Activated CD8-positive, alpha-beta T cell treated with anti-CD3 and anti-CD28 coated beads for 36 hours (primary cell): ENCODE measurements at regions not wholly inside any gene's neighbourhood (a gene's known extent, or its start where the extent isn't known, plus 50 kb on each side); places are given as distances from the start of the nearest gene placed in this dataset.

ENCODE experiments used
- ATAC-seq: fragments of 200-7000 bp; cut with Tn5 transposase; one replicate; pipeline ENCODE4 v1.10.0; 2021; ENCODE audit warnings: mild to moderate bottlenecking, moderate library complexity
- CTCF ChIA-PET: fragments of 350-600 bp; sonication (Branson Sonifier 250); formaldehyde crosslinking; loops from one replicate; lab custom pipeline; 2021; ENCODE audit warnings: antibody characterized with exemption; lab: Charles Lee
- POLR2A ChIA-PET: fragments of 350-600 bp; sonication (Branson Sonifier 250); formaldehyde crosslinking; loops from one replicate; lab custom pipeline; 2021; ENCODE audit warnings: antibody characterized with exemption; lab: Charles Lee
- DNase-seq: peaks from one replicate; pipeline ENCODE4 v3.0.0-alpha.2; 2020
- H3K27ac Mint-ChIP-seq: one replicate; pipeline ENCODE4 v1.8.0; 2021; ENCODE audit warnings: mild to moderate bottlenecking, mixed read lengths
- H3K27me3 Mint-ChIP-seq: one replicate; pipeline ENCODE4 v1.8.0; 2021; ENCODE audit warnings: mixed read lengths
- H3K36me3 Mint-ChIP-seq: one replicate; pipeline ENCODE4 v1.8.0; 2021; ENCODE audit warnings: low read depth, mixed read lengths
- H3K4me1 Mint-ChIP-seq: one replicate; pipeline ENCODE4 v1.8.0; 2021; ENCODE audit warnings: low read depth, mixed read lengths
- H3K4me3 Mint-ChIP-seq: one replicate; pipeline ENCODE4 v1.8.0; 2021; ENCODE audit warnings: mild to moderate bottlenecking, moderate library complexity, mixed read lengths
- H3K9me3 Mint-ChIP-seq: one replicate; pipeline ENCODE4 v1.8.0; 2021; ENCODE audit warnings: mixed read lengths
- intact Hi-C: fragments of 100-400 bp; cut with micrococcal nuclease; formaldehyde crosslinking; loops from one replicate; pipeline ENCODE4 v1.10.0; 2022
- TF ChIP-seq, protein P1 (sequence below): fragments of 200-600 bp; IDR thresholded peaks from one replicate; pipeline ENCODE4 v1.8.0; 2022; ENCODE audit warnings: antibody characterized with exemption, mild to moderate bottlenecking

DNA sequence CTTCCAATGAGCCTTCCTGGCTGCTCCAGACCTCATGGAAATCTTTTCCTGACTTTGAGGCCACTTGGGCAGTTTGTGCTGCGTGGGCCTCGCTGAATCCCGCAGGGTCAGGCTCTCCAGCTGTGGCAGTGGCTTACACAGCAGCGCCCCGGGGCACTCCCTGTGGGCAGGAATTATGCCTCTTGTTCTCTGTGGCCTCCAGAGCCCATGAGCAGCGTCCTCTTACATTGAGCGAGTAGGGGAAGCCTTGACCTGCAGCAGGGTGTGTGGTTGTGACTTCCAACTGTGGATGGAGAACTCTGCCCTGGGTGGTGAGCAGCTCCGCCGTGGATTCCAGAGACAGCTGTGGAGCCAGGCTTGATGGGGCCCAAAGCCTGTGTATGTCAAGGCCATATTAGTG is 180.8 kb downstream of the GLI2 start:
- Mint-ChIP-seq H3K27me3 (no peaks in the 10 kb centered on the region), H3K36me3 (no peaks in the 10 kb centered on the region), H3K9me3 (no peaks in the 10 kb centered on the region), H3K4me1 (no peaks in the 10 kb centered on the region), H3K4me3 (no peak overlapping the region), H3K27ac (no peak overlapping the region)
- CTCF ChIA-PET = no interaction called here
- intact Hi-C loops = no loop called here
- TF ChIP-seq, protein P1, sequence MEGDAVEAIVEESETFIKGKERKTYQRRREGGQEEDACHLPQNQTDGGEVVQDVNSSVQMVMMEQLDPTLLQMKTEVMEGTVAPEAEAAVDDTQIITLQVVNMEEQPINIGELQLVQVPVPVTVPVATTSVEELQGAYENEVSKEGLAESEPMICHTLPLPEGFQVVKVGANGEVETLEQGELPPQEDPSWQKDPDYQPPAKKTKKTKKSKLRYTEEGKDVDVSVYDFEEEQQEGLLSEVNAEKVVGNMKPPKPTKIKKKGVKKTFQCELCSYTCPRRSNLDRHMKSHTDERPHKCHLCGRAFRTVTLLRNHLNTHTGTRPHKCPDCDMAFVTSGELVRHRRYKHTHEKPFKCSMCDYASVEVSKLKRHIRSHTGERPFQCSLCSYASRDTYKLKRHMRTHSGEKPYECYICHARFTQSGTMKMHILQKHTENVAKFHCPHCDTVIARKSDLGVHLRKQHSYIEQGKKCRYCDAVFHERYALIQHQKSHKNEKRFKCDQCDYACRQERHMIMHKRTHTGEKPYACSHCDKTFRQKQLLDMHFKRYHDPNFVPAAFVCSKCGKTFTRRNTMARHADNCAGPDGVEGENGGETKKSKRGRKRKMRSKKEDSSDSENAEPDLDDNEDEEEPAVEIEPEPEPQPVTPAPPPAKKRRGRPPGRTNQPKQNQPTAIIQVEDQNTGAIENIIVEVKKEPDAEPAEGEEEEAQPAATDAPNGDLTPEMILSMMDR = no peak
- DNase-seq (no peak), ATAC-seq (no peak)
- POLR2A ChIA-PET = no interaction called here

GRCh38 chr2:120917886-120918285 is 182.2 kb downstream of the GLI2 start:
- intact Hi-C loops = no loop called here
- Mint-ChIP-seq H3K9me3 (no peaks in the 10 kb centered on the region), H3K4me1 (no peaks in the 10 kb centered on the region), H3K36me3 (no peaks in the 10 kb centered on the region), H3K27me3 (no peaks in the 10 kb centered on the region), H3K27ac (no peak overlapping the region), H3K4me3 (no peak overlapping the region)
- ATAC-seq = no peak
- POLR2A ChIA-PET = no interaction called here
- TF ChIP-seq, protein P1 = no peak
- CTCF ChIA-PET = no interaction called here
- no peak for DNase-seq

GRCh38 chr2:120919216-120919615 is 183.5 kb downstream of the GLI2 start:
- TF ChIP-seq, protein P1 = no peak
- Mint-ChIP-seq H3K36me3 (no peaks in the 10 kb centered on the region), H3K27ac (no peak overlapping the region), H3K4me1 (no peaks in the 10 kb centered on the region), H3K27me3 (no peaks in the 10 kb centered on the region), H3K9me3 (no peaks in the 10 kb centered on the region), H3K4me3 (no peak overlapping the region)
- ChIA-PET CTCF (no interaction called here), POLR2A (no interaction called here)
- no peak for DNase-seq
- no peak for ATAC-seq
- intact Hi-C loops = no loop called here

DNA sequence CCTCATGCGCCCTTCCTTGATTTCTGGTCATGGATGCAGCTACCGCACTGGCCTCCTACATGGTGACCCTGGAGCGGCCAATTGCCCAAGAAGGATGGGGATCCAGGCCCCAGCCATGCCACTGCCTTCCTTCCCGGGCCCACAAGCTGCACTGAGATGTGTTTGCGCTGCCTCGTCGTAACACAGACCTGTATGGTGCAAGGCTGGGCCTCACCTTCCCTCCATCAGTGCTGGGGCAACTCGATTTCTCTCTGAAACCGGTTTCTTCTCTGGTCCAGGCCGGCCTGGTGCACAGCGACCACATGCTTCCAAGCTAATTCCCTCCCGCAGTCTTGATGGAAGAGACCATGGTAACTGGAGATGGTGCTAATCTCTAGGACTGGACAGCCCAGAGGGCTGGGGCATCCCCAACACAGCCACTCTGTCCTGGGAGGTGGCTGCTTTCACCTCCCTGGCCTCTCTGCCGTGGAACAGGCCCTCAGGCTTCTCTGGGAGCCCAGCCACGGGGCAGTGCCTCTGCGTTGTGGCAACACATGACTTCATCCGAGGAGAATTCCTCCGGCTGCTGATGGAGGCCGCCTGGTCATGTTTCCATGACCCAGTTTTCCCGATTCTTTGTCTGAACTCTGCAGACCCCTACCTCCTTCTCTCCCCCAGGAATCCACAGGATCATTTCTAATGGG is 184.2 kb downstream of the GLI2 start:
- TF ChIP-seq, protein P1 = no peak
- H3K36me3 Mint-ChIP-seq = no peaks in the 10 kb centered on the region
- ChIA-PET POLR2A (no interaction called here), CTCF (no interaction called here)
- H3K27me3 Mint-ChIP-seq = no peaks in the 10 kb centered on the region
- no peak overlapping the region for H3K4me3 Mint-ChIP-seq
- no peaks in the 10 kb centered on the region for H3K4me1 Mint-ChIP-seq
- no peaks in the 10 kb centered on the region for H3K9me3 Mint-ChIP-seq
- ATAC-seq (no peak), DNase-seq (no peak)
- no peak overlapping the region for H3K27ac Mint-ChIP-seq
- intact Hi-C loops = no loop called here

DNA sequence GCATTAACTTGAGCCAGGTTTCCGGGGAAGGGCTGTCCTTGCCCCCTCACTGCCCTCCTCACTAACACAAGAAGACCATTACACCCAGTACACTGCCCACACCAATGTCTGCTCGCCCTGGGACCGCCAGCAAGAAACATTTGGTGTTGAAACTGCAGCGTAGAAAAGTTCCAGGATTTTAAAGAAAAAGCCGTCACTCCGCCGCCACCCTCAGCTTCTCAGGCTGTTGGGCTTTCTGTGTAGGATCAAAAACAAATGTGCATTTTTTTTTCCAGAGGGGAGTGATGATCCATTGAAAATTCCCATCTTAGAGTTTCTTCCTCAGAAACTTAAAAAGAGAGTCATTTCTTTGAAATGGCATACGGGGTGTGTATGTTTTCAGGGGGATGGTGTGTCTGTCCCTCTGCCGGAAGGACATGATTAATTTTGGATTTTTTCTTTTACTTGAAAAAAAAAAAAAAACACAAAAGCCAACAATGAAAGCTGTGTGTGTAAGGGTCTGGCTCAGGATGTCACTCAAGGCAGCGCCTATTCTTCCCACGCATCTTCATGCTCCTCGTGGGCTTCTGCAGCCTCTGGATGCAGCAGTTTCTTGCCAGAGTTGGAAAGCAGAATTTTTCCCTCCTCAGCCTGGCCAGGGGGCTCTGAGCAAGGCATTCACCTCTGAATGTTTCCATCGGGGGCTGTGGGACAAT is 184.9 kb downstream of the GLI2 start:
- no peak overlapping the region for H3K27ac Mint-ChIP-seq
- ATAC-seq (no peak), DNase-seq (no peak)
- no peaks in the 10 kb centered on the region for H3K4me1 Mint-ChIP-seq
- no peaks in the 10 kb centered on the region for H3K27me3 Mint-ChIP-seq
- no peaks in the 10 kb centered on the region for H3K36me3 Mint-ChIP-seq
- H3K9me3 Mint-ChIP-seq = no peaks in the 10 kb centered on the region
- CTCF ChIA-PET = no interaction called here
- POLR2A ChIA-PET = no interaction called here
- intact Hi-C loops = no loop called here
- no peak overlapping the region for H3K4me3 Mint-ChIP-seq
- TF ChIP-seq, protein P1 = no peak
